ENCODE measurements at regions not wholly inside any gene's neighbourhood (a gene's known extent, or its start where the extent isn't known, plus 50 kb on each side); places are given as distances from the start of the nearest gene placed in this dataset.

GRCh38 chr4:42284030-42284429 is 113.3 kb upstream of the SHISA3 start:
- TF ChIP-seq POLR2A (IDR thresholded peaks at IDR 0.05; ENCODE audit: low read depth, low read length) (no peak), POLR2AphosphoS5 (IDR thresholded peaks at IDR 0.05; ENCODE audit: low read depth, low read length) (no peak), TAF1 (IDR thresholded peaks at IDR 0.05; ENCODE audit: borderline replicate concordance, low read depth, low read length) (no peak)

Data from GM12892 (cell line).